ENCODE measurements at regions not wholly inside any gene's neighbourhood (a gene's known extent, or its start where the extent isn't known, plus 50 kb on each side); places are given as distances from the start of the nearest gene placed in this dataset.

- TF ChIP-seq CTCF (conservative IDR thresholded peaks at IDR 0.05; ENCODE audit: low read length) (no peak), EZH2phosphoT487 (IDR thresholded peaks at IDR 0.05; ENCODE audit: borderline replicate concordance, low read depth, low read length) (no peak)
Observed at GRCh38 chr11:25775603-25776002, 556.3 kb upstream of the ANO3 start.
